ENCODE measurements at regions not wholly inside any gene's neighbourhood (a gene's known extent, or its start where the extent isn't known, plus 50 kb on each side); places are given as distances from the start of the nearest gene placed in this dataset.
"Not testable (repeated sequence)": the region's sequence is repeated elsewhere in the genome, so short reads cannot be mapped to it uniquely, and the experiment has no call there.

- DNase-seq: no peak
Observed at GRCh38 chr18:1581581-1581980, 676.9 kb downstream of the ADCYAP1 start.

GRCh38 chr18:1585881-1586488 is 681.3 kb downstream of the ADCYAP1 start:
- DNase-seq: no peak

- DNase-seq: no peak
Observed at GRCh38 chr18:1593091-1593490, 688.4 kb downstream of the ADCYAP1 start.

GRCh38 chr18:1595195-1595594 is 690.5 kb downstream of the ADCYAP1 start:
- no peak for DNase-seq

GRCh38 chr18:1599196-1599595 is 694.5 kb downstream of the ADCYAP1 start:
- DNase-seq: no peak

- no peak for DNase-seq
Observed at GRCh38 chr18:1604751-1605150, 700.1 kb downstream of the ADCYAP1 start.

GRCh38 chr18:1618364-1618763 is 713.7 kb downstream of the ADCYAP1 start:
- no peak for DNase-seq

- no peak for DNase-seq
Observed at GRCh38 chr18:1619507-1619906, 714.8 kb downstream of the ADCYAP1 start.

GRCh38 chr18:1624612-1625011 is 719.9 kb downstream of the ADCYAP1 start:
- no peak for DNase-seq

GRCh38 chr18:1627494-1627893 is 722.8 kb downstream of the ADCYAP1 start:
- DNase-seq: no peak

- no peak for DNase-seq
Observed at GRCh38 chr18:1648712-1649111, 744.0 kb downstream of the ADCYAP1 start.

- DNase-seq: no peak
Observed at GRCh38 chr18:1652018-1652417, 747.3 kb downstream of the ADCYAP1 start.

GRCh38 chr18:1653873-1654272 is 749.2 kb downstream of the ADCYAP1 start:
- DNase-seq: no peak

- DNase-seq: no peak
Observed at GRCh38 chr18:1657876-1658275, 753.2 kb downstream of the ADCYAP1 start.

- no peak for DNase-seq
Observed at GRCh38 chr18:1658908-1659566, 754.4 kb downstream of the ADCYAP1 start.

- DNase-seq: peak; percentile 19
Observed at GRCh38 chr18:1663879-1664705, 759.4 kb downstream of the ADCYAP1 start.

- DNase-seq: no peak
Observed at GRCh38 chr18:1665079-1665478, 760.4 kb downstream of the ADCYAP1 start.

GRCh38 chr18:1668279-1668678 is 763.6 kb downstream of the ADCYAP1 start:
- DNase-seq: no peak

GRCh38 chr18:1671710-1672109 is 767.0 kb downstream of the ADCYAP1 start:
- DNase-seq: not testable (repeated sequence)

- DNase-seq: no peak
Observed at GRCh38 chr18:1676387-1676786, 771.7 kb downstream of the ADCYAP1 start.

- no peak for DNase-seq
Observed at GRCh38 chr18:1680108-1680507, 775.4 kb downstream of the ADCYAP1 start.

GRCh38 chr18:1691863-1692262 is 787.2 kb downstream of the ADCYAP1 start:
- DNase-seq: no peak

GRCh38 chr18:1708006-1708405 is 803.3 kb downstream of the ADCYAP1 start:
- DNase-seq: no peak

- no peak for DNase-seq
Observed at GRCh38 chr18:1710114-1710513, 805.4 kb downstream of the ADCYAP1 start.
